ENCODE measurements at regions not wholly inside any gene's neighbourhood (a gene's known extent, or its start where the extent isn't known, plus 50 kb on each side); places are given as distances from the start of the nearest gene placed in this dataset.
A peak's percentile ranks its signal among the peaks of the same experiment; 100 is the strongest.

DNA sequence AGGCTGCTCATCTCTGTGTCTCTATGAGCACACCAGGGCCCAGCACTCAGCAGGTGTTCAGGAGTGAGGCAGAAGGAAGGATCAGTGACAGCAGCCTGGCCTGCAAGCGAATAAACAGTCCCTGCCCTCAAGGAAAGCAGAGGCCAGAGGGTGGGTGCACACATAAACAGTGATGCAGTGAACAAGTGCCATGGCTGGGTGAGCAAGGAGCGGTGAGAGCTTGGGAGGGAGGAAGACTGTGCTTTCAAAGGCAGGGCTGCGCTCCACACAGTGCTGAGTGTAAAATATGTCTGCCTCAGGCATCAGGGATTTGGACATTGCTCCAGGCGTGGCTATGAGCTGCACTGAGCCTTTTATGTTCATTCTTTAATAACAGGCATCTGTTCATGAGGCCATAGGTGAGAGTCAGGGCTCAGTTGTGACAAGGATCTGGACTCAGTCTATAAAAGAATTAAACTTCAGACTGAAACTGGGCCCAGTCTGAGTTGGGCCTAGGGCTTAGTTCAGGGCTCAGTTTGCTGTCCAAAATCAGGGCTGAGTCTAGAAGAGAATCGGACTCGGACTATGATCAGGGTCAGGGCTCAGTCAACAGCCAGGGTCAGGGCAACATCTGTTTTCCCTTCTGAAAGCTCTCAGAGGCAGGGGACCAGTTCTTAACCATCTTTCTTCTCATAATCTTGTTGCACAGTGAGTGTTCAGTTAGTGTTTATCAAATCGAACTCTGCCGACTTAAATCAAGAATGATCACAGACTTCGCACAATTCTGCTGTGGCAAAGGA is 213.7 kb downstream of the FOXD2 start:
- H3K4me1 ChIP-seq, result peaks cover 0 to 48% (median 33%) of the 10 kb centered on the region in 4 donors
- H3K9me3 ChIP-seq, result no peaks in the 10 kb centered on the region
- peak overlapping the region; percentile 13 to 90 for H3K27ac ChIP-seq
- intact Hi-C loops (cut with DNase I; ENCODE audit: low total_unique reads), result no loop called here
- TF ChIP-seq, protein P1, sequence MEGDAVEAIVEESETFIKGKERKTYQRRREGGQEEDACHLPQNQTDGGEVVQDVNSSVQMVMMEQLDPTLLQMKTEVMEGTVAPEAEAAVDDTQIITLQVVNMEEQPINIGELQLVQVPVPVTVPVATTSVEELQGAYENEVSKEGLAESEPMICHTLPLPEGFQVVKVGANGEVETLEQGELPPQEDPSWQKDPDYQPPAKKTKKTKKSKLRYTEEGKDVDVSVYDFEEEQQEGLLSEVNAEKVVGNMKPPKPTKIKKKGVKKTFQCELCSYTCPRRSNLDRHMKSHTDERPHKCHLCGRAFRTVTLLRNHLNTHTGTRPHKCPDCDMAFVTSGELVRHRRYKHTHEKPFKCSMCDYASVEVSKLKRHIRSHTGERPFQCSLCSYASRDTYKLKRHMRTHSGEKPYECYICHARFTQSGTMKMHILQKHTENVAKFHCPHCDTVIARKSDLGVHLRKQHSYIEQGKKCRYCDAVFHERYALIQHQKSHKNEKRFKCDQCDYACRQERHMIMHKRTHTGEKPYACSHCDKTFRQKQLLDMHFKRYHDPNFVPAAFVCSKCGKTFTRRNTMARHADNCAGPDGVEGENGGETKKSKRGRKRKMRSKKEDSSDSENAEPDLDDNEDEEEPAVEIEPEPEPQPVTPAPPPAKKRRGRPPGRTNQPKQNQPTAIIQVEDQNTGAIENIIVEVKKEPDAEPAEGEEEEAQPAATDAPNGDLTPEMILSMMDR (IDR thresholded peaks at IDR 0.05), result no peak
- no peak overlapping the region for H3K4me3 ChIP-seq
- H3K27me3 ChIP-seq, result no peaks in the 10 kb centered on the region
- peak; percentile 14 to 48 for DNase-seq
- no peaks in the 10 kb centered on the region for H3K36me3 ChIP-seq

DNA sequence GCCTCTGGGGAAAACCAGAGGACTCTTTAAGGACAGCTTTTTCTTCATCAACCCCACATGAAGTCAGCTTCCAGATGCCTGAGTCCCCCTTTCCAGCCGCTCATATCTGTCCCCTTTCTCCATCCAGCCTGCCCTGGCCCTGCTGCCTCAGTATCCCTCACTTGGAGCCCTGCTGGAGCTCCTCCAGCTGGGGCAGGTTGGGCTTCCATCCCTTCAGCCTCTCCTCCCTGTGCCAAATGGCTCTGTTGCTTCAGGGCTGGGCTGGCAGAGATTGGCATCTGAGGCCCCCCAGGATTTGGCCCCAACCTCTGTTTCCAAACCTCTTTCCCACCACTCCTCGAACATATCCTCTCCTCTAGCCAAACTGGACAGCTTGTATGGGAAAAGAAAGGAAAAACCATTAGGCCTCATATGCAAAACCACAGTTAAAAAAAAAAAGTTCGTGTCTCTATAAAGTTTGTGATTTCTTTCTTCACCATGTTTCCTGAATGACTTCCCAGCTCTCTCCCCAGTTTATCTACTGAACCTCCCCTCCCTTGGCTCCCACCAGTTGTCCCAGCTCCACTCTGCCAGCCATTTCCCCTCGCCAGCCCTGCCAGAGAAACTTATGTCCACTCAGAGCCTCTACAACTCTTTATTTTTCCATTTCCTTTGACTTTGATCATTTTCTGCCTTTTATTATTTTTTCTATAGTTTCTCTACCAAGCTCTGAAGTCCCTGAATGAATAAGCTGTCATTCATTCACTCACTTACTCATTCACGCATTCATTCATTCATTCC is 217.9 kb downstream of the FOXD2 start:
- no peaks in the 10 kb centered on the region for H3K27me3 ChIP-seq
- H3K4me3 ChIP-seq, result no peak overlapping the region
- no peaks in the 10 kb centered on the region for H3K36me3 ChIP-seq
- peak overlapping the region; percentile 90 to 93 for H3K27ac ChIP-seq
- H3K9me3 ChIP-seq, result no peaks in the 10 kb centered on the region
- H3K4me1 ChIP-seq, result peaks cover 0 to 72% (median 48%) of the 10 kb centered on the region in 4 donors
- intact Hi-C loops (cut with DNase I; ENCODE audit: low total_unique reads), result no loop called here
- TF ChIP-seq, protein P1 (IDR thresholded peaks at IDR 0.05), result no peak
- DNase-seq, result peak; percentile 16 to 66

DNA sequence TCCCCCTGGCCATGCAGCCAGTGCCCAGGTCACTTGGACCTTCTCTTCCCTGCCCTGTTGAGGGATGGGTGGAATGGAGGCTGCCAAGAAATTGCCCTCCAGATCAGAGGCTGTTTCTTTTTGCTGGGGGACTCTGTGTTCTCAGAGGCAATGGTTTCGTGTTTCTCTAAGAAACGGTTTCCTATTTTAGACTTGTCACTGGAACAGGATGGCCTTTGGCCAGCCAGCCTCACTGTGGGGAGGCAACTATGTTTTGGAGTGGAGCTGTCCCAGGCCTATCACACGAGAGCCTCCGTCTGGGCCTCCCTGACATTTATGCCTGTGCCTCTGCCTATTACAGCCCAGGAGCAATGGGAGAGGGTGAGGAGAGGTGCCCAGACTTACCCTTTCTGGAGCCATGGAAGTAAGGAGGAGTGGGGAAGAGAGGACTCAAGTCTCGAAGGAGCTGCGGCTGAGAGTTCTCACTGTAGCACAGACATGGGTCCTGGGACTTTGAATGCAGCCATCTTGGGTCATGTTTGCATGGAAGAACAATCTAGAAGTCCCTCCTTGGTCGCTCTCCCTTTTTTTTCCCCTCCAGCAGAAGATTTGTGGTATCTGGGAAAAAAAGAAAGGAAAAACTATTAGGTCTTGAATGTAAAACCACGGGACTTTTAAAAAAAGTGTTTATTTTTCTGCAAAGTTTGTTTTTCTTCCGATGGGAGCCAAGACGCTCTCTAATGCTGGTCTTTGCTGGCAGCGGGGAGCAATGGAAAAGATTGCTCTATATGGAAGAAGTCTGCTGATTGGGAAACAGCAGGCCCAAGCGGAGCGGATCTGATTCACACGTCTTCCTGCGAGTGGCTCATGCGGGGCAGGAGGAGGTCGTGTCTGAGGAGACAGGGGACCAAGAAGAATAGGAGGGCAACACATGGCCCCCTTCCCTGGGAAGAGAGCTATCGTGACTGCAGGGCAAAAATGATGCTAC is 219.2 kb downstream of the FOXD2 start:
- TF ChIP-seq, protein P1 (IDR thresholded peaks at IDR 0.05), result peak in 1 of 2 experiments; percentile 6
- Histone ChIP-seq H3K36me3 (no peaks in the 10 kb centered on the region), H3K27me3 (no peaks in the 10 kb centered on the region), H3K4me3 (peak overlapping the region; percentile 10 to 33), H3K9me3 (no peaks in the 10 kb centered on the region), H3K27ac (peak overlapping the region; percentile 90 to 93), H3K4me1 (peaks cover 0 to 69% (median 48%) of the 10 kb centered on the region in 4 donors)
- intact Hi-C loops (cut with DNase I; ENCODE audit: low total_unique reads), result no loop called here
- peak; percentile 89 to 96 for DNase-seq

DNA sequence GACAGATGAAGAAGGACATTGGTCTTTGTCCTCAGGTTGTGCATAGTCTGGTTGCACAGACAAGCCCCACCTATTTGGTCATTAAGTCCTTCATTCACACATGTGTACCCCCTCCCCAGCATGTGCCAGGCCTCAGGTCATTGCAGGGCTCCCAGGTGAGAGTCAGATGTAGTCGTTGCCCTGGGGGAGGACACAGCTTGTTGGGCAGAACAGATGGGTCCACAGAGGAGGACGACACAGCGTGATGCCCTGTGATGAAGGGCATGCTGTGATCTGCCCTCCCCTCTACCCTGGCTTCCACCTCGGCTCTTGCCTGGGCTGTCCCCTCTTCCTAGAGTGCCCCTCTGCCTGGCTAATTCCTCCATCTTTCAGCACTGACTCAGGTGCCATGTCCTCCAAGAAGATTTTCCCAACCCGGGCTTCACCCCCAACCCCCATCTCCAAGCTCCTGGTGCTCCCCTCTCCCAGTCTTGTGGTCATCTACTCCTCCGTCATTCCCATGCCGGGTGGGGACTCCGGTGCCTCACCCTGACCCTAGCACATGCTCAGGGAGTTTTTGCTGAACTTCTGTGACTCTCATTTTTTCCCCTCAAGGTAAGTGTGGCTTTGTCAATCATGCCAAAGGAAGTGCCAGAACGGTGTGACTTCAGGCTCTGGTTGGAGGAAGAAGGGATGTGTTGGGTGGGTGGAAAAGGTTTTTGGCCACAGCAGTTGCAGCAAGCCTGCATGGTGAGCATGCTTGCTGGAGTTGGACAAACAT is 220.5 kb downstream of the FOXD2 start:
- Histone ChIP-seq H3K4me1 (peaks cover 0 to 63% (median 42%) of the 10 kb centered on the region in 4 donors), H3K27me3 (no peaks in the 10 kb centered on the region), H3K4me3 (no peak overlapping the region), H3K36me3 (no peaks in the 10 kb centered on the region), H3K27ac (peak overlapping the region; percentile 90 to 93), H3K9me3 (no peaks in the 10 kb centered on the region)
- intact Hi-C loops (cut with DNase I; ENCODE audit: low total_unique reads), result no loop called here
- TF ChIP-seq, protein P1 (IDR thresholded peaks at IDR 0.05), result no peak
- DNase-seq, result peak; percentile 20 to 46
